ENCODE measurements at regions not wholly inside any gene's neighbourhood (a gene's known extent, or its start where the extent isn't known, plus 50 kb on each side); places are given as distances from the start of the nearest gene placed in this dataset.
A peak's percentile ranks its signal among the peaks of the same experiment; 100 is the strongest.

DNA sequence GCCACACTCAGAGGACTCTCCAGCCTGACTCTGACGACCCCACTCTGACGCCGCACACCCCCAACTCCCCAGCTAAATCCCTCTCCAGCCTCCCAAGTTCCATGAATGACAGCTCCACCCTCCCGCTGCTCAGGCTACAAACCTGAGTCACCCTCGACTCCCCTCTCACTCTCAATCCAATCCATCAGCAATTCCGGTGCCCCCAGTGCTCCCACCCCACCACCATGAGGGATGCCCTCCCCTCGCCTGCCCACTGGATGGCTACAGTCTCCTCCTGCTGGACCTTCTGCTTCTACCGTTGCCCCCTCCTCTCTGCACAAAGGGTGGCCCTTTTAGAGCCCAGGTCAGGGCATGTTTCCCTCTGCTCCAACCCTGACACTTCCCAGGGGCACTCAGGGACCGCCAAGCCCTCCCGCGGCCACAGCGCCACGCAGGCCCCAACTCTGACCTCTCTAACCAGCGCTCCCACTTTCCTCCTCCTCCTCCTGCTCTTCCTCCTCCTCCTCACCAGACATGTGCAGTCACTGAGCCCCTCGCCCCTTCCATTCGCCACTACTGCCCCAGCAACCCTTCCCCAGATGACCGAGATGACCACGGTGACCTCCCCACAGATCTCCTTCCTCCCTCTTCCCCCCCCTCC is 69.5 kb upstream of the NUP50 start:
- DNase-seq (ENCODE audit: low read depth in 4 of 4, low spot score in 2 of 4), result no peak

DNA sequence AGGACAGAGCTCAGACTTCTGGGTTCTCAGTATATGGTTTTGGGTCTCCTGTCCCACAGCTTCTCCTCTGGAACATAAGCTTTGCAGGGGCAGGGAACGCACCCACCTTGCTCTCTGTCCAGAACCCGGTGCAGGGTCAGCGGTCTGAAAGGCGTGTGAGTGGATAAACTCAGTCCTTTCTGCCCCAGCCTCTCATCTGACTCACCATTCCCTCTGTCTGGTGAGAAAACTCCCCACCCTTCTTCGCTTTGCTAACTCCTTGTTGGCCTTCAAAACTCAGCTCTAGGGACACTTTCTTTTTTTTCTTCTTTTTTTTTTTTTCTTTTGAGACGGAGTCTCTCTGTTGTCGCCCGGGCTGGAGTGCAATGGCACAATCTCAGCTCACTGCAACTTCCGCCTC is 68.9 kb upstream of the NUP50 start:
- no peak for DNase-seq (ENCODE audit: low read depth in 4 of 4, low spot score in 2 of 4)

DNA sequence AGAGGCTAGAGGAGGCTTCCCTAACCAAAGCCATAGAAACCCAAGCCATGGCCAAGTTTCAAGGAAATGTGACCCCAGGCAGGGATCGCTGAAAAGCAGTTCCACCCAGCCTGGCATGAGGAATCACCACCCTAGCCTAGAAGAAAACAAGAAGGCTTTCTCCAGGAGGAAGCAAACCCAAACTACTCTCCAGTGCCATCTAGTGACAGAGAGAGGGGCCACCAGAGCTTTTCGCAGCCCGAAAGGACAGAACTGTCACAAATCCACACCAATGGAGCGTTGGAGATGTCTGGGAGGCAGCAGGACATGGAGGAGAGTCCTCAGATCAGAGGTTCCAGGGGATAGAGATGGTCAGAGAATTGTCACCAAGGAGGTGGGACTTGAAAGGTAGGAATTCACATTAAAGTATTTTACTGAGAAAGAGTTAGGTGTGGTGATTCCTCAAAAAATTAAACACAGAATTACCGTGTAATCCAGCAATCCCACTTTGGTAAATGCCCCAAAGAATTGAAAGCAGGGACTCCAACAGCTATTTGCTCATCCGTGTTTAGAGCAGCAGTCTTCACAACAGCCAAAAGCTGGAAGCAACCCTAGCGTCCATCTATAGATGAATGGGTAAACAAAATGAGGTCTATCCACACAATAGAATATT is 67.3 kb upstream of the NUP50 start:
- DNase-seq (ENCODE audit: low read depth in 4 of 4, low spot score in 2 of 4), result peak; percentile 36 to 72 (median 48)

DNA sequence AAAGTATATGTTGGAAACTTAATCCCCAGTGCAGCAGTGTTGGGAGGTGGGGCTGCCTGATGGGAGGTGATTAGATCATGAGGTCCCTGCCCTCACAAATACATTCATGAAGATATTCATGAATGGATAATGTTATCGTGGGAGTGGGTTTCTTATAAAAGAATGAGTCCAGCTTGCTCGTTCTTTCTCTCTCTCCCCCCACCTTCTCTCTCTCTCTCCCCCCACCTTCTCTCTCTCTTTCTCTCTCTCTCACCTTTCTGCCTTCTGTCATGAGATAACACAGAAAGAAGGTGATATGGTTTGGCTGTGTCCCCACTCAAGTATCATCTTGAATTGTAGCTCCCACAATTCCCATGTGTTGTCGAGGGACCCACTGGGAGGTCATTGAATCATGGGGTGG is 66.7 kb upstream of the NUP50 start:
- DNase-seq (ENCODE audit: low read depth in 4 of 4, low spot score in 2 of 4), result no peak

DNA sequence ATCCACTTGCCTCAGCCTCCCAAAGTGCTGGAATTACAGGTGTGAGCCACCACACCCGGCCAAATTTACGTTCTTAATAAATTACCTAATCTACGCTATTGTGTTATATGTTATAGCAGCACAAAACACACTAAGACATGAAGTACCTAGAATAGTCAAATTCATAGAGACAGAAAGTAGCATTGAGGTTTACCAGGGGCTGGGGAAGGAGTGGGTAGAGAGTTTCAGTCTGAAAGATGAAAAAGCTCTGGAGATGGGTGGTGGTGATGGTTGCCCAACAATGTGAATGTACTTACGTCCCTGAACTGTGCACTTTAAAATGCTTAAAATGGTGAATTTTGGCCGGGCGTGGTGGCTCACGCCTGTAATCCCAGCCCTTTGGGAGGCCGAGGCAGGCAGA is 65.7 kb upstream of the NUP50 start:
- no peak for DNase-seq (ENCODE audit: low read depth in 4 of 4, low spot score in 2 of 4)

DNA sequence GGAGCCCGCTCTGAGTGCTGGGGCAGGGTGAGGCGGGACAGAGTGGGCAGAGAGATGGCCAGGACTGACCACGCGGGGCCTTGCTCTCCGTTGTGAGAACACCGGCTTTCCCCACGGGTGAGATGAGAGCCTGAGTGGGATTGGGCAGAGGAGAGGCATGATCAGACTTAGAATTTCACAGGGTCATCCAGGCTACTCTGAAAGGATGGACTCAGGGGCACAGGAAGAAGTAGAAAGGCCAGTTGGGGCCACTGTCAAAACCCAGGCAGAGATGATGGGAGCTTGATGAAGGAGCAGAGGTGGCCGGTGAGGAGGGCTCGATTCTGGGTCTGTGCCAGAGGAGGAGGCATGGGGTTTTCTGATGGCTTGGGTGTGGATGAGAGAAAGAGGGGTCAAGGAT is 63.8 kb upstream of the NUP50 start:
- no peak for DNase-seq (ENCODE audit: low read depth in 4 of 4, low spot score in 2 of 4)

DNA sequence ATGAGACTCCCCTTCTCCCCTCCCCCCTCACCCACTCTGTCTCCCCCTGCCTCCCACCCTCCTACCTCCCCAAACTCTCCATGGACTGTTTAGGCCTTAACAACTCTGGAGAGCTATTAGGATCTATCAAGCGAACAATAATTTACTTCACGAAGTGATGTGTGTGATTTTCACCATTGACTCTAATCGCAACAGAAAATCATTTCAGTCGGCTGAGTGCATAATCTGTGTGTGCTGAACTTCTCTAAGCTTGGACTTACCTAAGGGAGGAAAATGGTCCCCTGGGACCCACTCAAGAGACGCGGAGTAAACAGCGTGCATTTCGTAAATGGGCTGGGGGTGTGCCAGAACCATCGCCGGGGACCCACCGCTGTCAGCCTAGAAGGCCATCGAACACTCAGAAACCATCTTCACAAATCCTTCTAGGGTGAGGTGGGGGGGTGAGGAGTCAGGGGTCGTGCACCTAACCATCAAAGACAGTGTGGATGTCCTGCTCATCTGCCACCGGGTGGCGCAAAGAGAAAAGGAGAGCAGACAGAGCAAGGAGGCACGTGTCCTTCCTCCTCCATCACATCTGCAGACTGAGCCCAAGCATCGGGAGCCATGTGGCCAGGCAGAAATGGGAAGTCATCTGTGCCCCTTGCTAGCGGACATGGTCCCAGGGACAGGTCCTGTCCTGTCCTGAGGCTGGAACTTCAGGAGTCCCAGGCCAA is 62.1 kb upstream of the NUP50 start:
- DNase-seq (ENCODE audit: low read depth in 4 of 4, low spot score in 2 of 4), result no peak

DNA sequence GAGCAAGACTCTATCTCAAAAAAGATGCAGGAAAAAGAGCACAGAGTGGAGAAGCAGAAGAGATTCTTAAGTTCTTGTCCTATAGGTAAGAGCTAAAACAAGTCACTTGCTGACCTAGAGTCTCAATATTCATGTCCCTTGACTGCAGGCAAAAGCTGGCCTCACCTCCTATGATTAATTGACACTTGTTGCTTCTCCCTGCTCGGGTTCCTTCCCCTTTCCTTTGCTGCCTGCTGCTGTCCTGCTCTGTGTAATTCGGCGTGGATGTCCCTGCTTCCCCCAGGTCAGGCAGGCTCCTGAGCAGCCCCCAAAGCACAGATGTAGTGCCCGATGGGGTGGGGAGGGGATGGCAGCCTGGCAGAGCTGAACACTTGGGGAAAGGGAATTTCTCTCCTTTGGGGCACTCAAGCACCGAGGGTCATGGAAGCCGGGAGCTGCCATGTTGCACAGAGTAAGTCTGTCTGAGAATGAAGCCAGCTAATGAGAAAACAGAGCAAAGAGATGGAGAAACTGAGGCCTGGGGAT is 60.8 kb upstream of the NUP50 start:
- no peak for DNase-seq (ENCODE audit: low read depth in 4 of 4, low spot score in 2 of 4)

DNA sequence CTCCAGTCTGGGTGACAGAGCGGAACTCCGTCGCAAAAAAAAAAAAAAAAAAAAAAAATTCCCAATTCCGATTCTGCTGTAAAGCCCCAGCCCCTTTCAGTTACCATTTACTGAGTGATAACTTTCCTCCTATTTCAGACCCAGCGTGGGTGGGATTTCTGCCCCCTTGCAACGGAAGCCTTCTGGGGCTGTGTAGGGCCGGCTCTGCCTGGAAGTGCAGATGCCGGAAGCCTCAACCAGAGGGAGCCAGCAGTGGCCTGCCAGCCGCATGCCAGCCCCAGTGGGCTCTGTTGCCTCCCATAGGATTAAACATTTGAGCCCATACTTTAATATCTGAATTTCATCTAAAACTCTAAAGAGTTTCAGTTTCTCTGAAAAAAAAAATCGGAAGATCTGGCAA is 60.0 kb upstream of the NUP50 start:
- DNase-seq (ENCODE audit: low read depth in 4 of 4, low spot score in 2 of 4), result no peak

DNA sequence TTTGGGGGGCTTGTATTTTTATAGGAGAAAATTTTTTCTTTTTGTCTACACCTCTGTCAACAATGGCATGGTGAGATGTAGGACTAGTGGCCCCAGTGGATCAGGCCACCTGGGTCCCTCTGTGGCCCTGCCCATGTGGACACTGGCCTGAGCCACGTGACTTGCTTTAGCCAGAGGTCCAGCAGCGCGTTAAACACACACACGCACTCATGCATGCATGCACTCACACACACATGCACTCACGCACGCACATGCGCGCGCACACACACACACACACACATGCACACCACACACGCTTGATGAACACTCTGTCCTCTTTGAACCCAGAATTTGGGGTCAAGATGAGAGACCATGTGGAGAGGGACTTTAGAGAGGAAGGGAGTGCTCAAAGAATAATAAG is 59.4 kb upstream of the NUP50 start:
- no peak for DNase-seq (ENCODE audit: low read depth in 4 of 4, low spot score in 2 of 4)

DNA sequence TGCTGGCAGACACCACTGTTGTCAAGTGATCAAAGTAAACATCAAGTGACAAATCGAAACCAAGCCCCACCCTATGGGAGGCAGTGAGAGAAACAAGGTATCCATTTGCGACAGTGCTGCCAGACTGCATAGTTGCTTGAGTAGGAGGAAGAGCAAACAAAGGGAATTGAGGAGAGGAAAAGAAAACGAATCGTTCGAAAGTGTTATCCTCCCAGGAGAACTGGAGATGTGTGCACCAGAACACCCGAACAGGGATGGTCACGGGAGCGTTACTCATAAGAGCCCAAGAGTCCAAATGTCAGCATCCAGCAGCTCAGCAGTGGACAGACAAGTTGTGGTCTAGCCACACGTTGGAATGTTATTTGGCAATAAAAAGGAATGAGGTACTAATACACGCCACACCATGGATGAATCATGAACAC is 58.4 kb upstream of the NUP50 start:
- DNase-seq (ENCODE audit: low read depth in 4 of 4, low spot score in 2 of 4), result no peak

DNA sequence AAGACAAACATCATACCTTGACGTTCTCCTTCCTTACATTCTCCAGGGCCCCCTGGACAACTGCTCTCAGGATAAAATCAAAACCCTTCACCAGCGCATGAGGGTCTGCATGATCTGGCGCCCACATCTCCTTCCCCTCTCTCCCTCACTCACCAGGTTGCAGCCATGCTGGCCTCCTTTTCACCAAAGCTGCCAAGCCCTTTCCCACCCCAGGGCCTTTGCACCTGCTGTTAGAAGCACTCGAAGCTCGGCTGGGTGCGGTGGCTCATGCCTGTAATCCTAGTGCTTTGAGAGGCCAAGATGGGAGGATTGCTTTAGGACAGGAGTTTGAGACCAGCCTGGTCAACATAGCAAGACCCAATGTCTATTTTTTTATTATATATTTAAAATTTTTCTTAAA is 56.1 kb upstream of the NUP50 start:
- DNase-seq (ENCODE audit: low read depth in 4 of 4, low spot score in 2 of 4), result no peak

DNA sequence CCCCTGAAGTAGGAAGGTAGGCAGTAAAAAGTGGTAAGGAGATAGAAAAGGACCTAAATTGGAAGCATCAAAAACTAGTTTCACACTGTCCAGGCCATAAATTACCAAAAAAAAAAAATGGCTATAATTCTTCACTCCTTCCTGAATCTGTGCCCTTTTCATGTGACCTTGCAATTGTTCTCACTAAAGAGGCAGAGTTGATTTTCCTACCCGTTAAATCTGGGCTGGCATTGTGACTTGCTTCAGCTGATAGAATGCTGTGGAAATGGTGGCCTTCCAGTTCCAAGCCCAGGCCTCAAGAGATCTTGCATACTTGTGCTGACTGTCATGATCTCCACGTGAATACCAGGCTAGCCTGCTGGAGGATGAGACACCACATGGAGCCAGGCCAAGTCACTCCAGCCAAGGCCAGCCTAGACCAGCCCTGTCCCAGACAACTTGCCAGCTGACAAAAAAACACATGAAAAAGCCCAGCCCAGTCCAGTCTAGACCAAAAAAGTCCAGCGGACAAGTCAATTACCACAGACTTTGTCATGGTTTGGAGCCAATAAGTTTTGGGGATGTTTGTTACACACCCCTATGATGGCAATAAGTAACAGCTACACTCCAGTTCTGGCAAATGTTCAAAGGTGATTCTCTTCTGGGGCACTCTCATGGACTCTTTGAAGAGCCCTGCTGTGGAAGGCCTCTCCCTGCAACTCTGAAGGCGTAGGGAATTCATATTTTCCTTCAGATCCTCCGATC is 51.4 kb upstream of the NUP50 start:
- no peak for DNase-seq (ENCODE audit: low read depth in 4 of 4, low spot score in 2 of 4)

All from left renal cortex interstitium (tissue), 4 donors.